UCSD-AML1 (cell line): ENCODE measurements at regions not wholly inside any gene's neighbourhood (a gene's known extent, or its start where the extent isn't known, plus 50 kb on each side); places are given as distances from the start of the nearest gene placed in this dataset.
"Not testable (repeated sequence)": the region's sequence is repeated elsewhere in the genome, so short reads cannot be mapped to it uniquely, and the experiment has no call there.

Source experiments
- DNase-seq: peaks from one replicate; lab custom pipeline; 2025; ENCODE audit not compliant: unreplicated experiment; lab: John Stamatoyannopoulos, UW

GRCh38 chr4:154982187-154983047 is 201.3 kb downstream of the RBM46 start:
- DNase-seq: peak; percentile 25

DNA sequence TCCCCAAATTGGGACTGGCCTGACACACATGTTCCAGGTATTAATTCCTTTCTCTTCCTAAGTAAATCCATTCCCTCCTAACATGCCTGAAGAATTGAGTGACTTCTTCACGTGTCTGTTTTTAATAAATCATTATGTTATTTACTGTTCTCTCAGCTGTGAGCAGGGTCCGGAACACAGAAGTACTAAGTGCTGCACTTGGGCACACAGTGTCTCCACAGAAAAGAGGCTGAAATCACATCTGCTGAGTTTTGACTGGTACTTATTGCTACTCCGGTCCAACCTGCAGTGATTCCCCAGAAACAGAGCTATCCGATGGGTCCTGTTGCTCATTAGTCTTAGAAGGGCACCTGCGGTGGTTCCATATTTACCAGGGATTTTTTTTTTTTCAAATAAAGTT is 202.6 kb downstream of the RBM46 start:
- DNase-seq: no peak

DNA sequence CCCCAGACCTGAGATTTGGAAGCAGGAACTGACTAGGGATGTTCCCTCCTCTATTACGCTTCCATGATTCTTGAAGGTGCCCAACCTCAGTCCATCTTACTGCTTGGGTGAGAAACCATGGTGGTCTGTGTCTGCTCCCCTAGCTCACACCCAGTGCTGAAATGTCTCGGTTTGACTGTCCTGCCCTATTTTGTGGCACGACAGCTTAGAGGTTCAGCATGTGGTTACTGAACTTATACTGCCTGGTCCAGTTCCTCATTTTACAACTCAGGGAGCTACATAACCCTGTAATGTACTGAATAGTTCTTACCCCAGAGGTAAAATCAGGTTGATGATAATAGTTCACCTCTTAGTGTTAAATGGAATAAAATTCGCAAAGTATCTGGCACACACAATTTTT is 203.1 kb downstream of the RBM46 start:
- no peak for DNase-seq

GRCh38 chr4:154984616-154985015 is 203.5 kb downstream of the RBM46 start:
- no peak for DNase-seq

GRCh38 chr4:154985673-154986072 is 204.6 kb downstream of the RBM46 start:
- DNase-seq: no peak

DNA sequence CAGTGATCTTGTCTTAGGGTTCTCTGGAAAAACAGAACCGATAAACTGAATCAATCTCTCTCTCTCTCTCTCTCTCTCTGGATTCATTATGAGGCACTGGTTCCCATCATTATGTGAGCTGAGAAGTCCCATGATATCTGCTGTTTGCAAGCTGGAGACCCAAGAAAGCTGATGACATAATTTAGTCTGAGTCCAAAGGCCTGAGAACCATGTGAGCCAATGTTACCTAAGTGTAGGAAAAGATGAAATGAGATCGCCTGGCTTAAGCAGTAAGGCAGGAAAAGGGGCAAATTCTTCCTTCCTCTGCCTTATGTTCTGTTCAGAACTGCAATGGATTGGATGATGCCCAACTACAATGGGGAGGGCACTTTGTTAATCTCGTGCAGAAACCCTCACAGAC is 207.4 kb downstream of the RBM46 start:
- no peak for DNase-seq

GRCh38 chr4:154989511-154989910 is 208.4 kb downstream of the RBM46 start:
- no peak for DNase-seq

DNA sequence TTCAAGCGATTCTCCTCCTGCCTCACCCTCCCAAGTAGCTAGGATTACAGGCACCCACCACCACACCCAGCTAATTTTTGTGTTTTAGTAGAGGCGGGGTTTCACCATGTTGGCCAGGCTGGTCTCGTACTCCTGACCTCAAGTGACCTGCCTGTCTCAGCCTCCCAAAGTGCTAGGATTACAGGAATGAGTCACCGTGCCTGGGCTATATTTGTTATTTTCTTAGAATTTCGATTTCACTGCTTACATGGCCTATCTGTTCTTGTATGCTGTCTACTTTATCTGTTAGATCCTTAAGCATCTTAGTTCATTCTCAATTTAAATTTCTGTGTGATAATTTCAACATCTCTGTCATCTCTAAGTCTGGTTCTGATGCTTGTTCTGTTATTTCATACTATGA is 210.6 kb upstream of the NPY2R start:
- DNase-seq: not testable (repeated sequence)

GRCh38 chr4:154998284-154998683 is 210.2 kb upstream of the NPY2R start:
- DNase-seq: no peak

DNA sequence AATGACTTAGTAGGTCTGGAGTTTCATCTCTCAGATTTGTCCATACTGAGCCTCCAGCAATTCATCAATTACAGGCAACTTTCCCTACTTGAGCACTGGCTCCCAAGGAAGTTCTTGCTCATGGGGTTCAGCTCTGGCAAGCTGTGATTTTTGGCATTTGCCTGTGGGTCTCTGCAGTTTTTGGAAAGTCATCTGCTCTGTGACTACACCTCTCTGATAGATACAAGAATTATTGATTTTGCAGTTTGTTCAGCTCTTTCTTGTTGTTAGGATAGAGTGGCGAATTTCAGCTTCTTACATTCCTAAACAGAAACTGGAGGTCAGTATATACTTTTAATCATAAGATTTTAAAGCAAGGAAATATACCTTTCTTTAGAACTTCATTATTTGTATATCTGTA is 209.7 kb upstream of the NPY2R start:
- DNase-seq: no peak

- no peak for DNase-seq
Observed at GRCh38 chr4:154999950-155000578, 208.4 kb upstream of the NPY2R start.

GRCh38 chr4:155001251-155001650 is 207.2 kb upstream of the NPY2R start:
- no peak for DNase-seq

- no peak for DNase-seq
Observed at GRCh38 chr4:155005395-155006090, 202.9 kb upstream of the NPY2R start.

GRCh38 chr4:155007660-155008176 is 200.7 kb upstream of the NPY2R start:
- DNase-seq: no peak

DNA sequence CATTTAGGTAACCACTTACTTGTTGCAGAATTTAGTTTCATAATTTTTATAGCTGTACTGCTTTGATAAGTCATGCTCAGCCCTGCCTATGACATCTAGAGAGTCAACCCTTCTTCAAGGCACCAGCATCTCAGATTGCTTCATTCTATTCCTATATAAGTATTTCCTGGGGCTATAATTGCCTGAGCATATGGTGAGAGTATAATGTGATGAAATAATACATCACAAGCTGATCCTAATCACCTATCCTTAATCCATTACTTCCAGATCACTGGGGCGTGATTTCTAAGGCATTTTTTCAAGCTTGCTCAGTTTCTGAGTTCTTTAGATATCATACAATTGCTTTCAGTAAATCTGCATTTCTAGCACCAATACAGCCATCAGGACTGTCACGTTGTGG is 200.0 kb upstream of the NPY2R start:
- no peak for DNase-seq

GRCh38 chr4:155009288-155009687 is 199.1 kb upstream of the NPY2R start:
- no peak for DNase-seq

- no peak for DNase-seq
Observed at GRCh38 chr4:155010376-155010775, 198.1 kb upstream of the NPY2R start.

DNA sequence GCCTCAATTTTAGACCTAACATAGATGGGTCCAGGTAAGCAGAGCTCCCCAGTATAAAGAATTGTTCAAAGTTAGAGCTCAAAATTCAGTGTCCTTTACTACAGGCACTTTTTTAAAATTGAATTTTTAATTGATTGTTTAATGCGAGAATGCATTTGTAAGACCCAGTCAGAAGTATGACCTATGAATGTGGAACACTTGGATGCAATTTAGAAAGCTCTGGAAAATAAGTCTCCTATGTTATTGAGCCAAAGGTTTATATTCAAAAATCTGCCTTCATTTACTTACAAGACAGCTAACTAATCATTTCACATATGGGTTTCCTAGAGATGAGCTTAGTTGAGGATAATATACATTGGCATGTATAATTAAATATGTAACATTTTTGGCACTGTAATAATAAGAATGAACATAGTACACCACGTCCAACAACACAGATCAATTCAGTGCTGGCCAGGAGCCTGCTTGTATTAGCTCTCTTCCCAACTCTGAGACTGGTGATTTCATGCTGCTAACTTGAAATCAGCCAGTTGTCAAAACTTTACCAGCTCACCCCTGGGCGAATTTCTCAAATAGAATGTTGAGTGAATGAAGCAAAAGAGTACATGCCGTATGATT is 197.2 kb upstream of the NPY2R start:
- no peak for DNase-seq

DNA sequence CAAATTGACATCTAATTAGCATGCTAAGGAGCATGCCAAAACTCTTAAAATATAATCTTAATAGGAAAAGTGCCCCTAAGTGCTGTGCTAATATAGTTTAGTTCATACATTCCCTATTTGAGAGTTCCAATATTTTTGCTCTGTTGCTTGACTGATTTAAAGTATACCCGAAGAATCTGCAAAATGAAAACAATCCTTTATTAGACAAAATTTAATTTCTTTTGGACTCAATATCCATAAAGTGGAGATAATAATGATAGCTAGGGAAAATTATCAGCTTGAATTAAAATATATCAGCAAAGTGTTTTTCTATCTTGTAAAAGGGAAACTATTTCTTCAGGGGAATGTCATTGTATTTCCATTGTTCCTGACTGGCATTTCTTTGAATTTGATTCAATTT is 196.0 kb upstream of the NPY2R start:
- no peak for DNase-seq

- no peak for DNase-seq
Observed at GRCh38 chr4:155017426-155017825, 191.0 kb upstream of the NPY2R start.

DNA sequence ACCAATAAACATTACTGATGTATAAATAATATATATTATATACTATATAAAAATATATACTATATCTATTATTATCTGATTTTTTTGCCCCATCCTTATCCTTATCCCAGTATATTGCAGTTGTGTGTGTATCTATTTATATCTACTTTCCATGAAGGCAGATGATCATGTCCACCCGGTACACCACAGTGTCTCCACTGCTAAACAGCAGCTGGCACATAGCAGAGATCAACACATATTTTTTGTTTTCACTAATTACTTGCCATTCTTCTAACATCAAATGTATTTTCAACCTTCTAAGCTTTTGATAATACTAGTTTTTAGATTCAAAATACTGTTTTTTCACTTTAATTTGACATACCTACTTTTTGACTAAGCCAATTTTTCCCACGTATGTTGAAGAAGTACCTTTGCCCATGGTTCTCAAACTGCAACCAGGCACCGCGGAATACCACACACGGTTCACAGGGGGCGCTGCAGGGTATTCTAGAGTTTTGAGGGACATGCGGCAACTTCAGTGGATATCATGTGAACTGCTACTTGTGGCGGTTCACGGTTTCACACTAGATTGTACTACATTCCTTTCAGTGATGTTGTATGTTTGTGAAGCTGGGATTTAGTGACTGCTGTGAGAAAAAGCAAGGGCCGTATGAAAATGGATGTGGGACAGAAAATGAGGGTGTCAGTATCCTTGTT is 182.5 kb upstream of the NPY2R start:
- DNase-seq: peak; percentile 19
